ENCODE measurements at regions not wholly inside any gene's neighbourhood (a gene's known extent, or its start where the extent isn't known, plus 50 kb on each side); places are given as distances from the start of the nearest gene placed in this dataset.

- no peaks in the 10 kb centered on the region for H3K36me3 ChIP-seq
- H3K27ac ChIP-seq = no peak overlapping the region
- H3K27me3 ChIP-seq = no peaks in the 10 kb centered on the region
- no peaks in the 10 kb centered on the region for H3K9me3 ChIP-seq
- no peak overlapping the region for H3K4me3 ChIP-seq
- DNase-seq = no peak
- TF ChIP-seq CTCF (IDR thresholded peaks at IDR 0.05) (no peak), POLR2A (IDR thresholded peaks at IDR 0.05) (no peak), POLR2AphosphoS5 (IDR thresholded peaks at IDR 0.05) (no peak), EP300 (IDR thresholded peaks at IDR 0.05) (no peak)
- 24 to 55% methylated on average over 2 of the region's 2 CpGs for WGBS, 2 donors
- no peaks in the 10 kb centered on the region for H3K4me1 ChIP-seq
- intact Hi-C loops (cut with DNase I) = no loop called here
Observed at GRCh38 chr10:90992462-90992861, 71.6 kb upstream of the ANKRD1 start.

GRCh38 chr10:90993340-90993739, 72.5 kb upstream of the ANKRD1 start:
- WGBS, 2 donors = 59 to 72% methylated on average over 3 of the region's 3 CpGs
- intact Hi-C loops (cut with DNase I) = no loop called here
- no peak overlapping the region for H3K4me3 ChIP-seq
- H3K4me1 ChIP-seq = no peaks in the 10 kb centered on the region
- no peaks in the 10 kb centered on the region for H3K36me3 ChIP-seq
- no peaks in the 10 kb centered on the region for H3K27me3 ChIP-seq
- no peak for TF ChIP-seq POLR2AphosphoS5 (IDR thresholded peaks at IDR 0.05)
- TF ChIP-seq POLR2A (IDR thresholded peaks at IDR 0.05) = no peak
- TF ChIP-seq CTCF (IDR thresholded peaks at IDR 0.05) = no peak
- TF ChIP-seq EP300 (IDR thresholded peaks at IDR 0.05) = no peak
- no peaks in the 10 kb centered on the region for H3K9me3 ChIP-seq
- no peak for DNase-seq
- H3K27ac ChIP-seq = no peak overlapping the region

GRCh38 chr10:90997670-90998069, 76.8 kb upstream of the ANKRD1 start:
- H3K9me3 ChIP-seq = no peaks in the 10 kb centered on the region
- TF ChIP-seq POLR2AphosphoS5 (IDR thresholded peaks at IDR 0.05) = no peak
- TF ChIP-seq POLR2A (IDR thresholded peaks at IDR 0.05) = no peak
- TF ChIP-seq EP300 (IDR thresholded peaks at IDR 0.05) = no peak
- TF ChIP-seq CTCF (IDR thresholded peaks at IDR 0.05) = no peak
- no peak for DNase-seq
- H3K4me1 ChIP-seq = no peaks in the 10 kb centered on the region
- H3K27me3 ChIP-seq = no peaks in the 10 kb centered on the region
- no peaks in the 10 kb centered on the region for H3K36me3 ChIP-seq
- intact Hi-C loops (cut with DNase I) = no loop called here
- WGBS, 2 donors = 63 to 73% methylated on average over 3 of the region's 3 CpGs
- H3K27ac ChIP-seq = no peak overlapping the region
- no peak overlapping the region for H3K4me3 ChIP-seq

GRCh38 chr10:90998733-90999511, 78.0 kb upstream of the ANKRD1 start:
- no peak overlapping the region for H3K4me3 ChIP-seq
- 83 to 85% methylated on average over 11 of the region's 11 CpGs for WGBS, 2 donors
- no peaks in the 10 kb centered on the region for H3K27me3 ChIP-seq
- intact Hi-C loops (cut with DNase I) = no loop called here
- no peak for TF ChIP-seq POLR2AphosphoS5 (IDR thresholded peaks at IDR 0.05)
- TF ChIP-seq EP300 (IDR thresholded peaks at IDR 0.05) = no peak
- no peak for TF ChIP-seq CTCF (IDR thresholded peaks at IDR 0.05)
- TF ChIP-seq POLR2A (IDR thresholded peaks at IDR 0.05) = no peak
- no peaks in the 10 kb centered on the region for H3K36me3 ChIP-seq
- no peak overlapping the region for H3K27ac ChIP-seq
- no peak for DNase-seq
- H3K4me1 ChIP-seq = no peaks in the 10 kb centered on the region
- H3K9me3 ChIP-seq = no peaks in the 10 kb centered on the region

All from sigmoid colon (tissue), 6 donors.